ENCODE measurements at regions not wholly inside any gene's neighbourhood (a gene's known extent, or its start where the extent isn't known, plus 50 kb on each side); places are given as distances from the start of the nearest gene placed in this dataset.

GRCh38 chr6:40693768-40694167 lies 106.6 kb upstream of the LRFN2 start:
- H3K9ac ChIP-seq (ENCODE audit: low read length) = no peak overlapping the region
- H3K9me2 ChIP-seq (ENCODE audit: insufficient read depth) = no peaks in the 10 kb centered on the region
- ATAC-seq = no peak
- H4K20me1 ChIP-seq (ENCODE audit: insufficient read depth) = no peaks in the 10 kb centered on the region
- H3K36me3 ChIP-seq (ENCODE audit: control insufficient read depth in 1 of 2, insufficient read depth in 2 of 2, low read length in 2 of 2) = no peaks in the 10 kb centered on the region
- intact Hi-C loops (cut with micrococcal nuclease) = no loop called here
- no peaks in the 10 kb centered on the region for H3K79me2 ChIP-seq (ENCODE audit: insufficient read depth, low read length)
- ChIA-PET RAD21 (ENCODE audit: low non-redundant PET in 1 of 2, low total read pairs in 2 of 2, uncharacterized antibody in 2 of 2, unreplicated experiment in 2 of 2) (no interaction called here), POLR2A (no interaction called here), CTCF (no interaction called here)
- no peak overlapping the region for H3K27ac ChIP-seq (ENCODE audit: low read depth, low read length)
- H3K4me3 ChIP-seq (replicated peaks in 1 of 2; ENCODE audit: low read depth in 1 of 2, low read length in 2 of 2) = no peak overlapping the region
- BruUV-seq (replicated peaks) = no TSS peak
- no peaks in the 10 kb centered on the region for H3K4me1 ChIP-seq (ENCODE audit: control insufficient read depth in 1 of 2, insufficient read depth in 2 of 2, low read length in 2 of 2)
- TF ChIP-seq SP1 (IDR thresholded peaks at IDR 0.05; ENCODE audit: low read depth) = no peak
- no peak for TF ChIP-seq SRF (IDR thresholded peaks at IDR 0.05; ENCODE audit: low read depth)
- TF ChIP-seq CBX3 (IDR thresholded peaks at IDR 0.05; ENCODE audit: low read depth) = no peak
- TF ChIP-seq JUND (IDR thresholded peaks at IDR 0.05) = no peak
- no peak for TF ChIP-seq ZFX (IDR thresholded peaks at IDR 0.05)
- no peak for TF ChIP-seq RAD21 (IDR thresholded peaks at IDR 0.05; ENCODE audit: low read depth)
- no peak for TF ChIP-seq ATF3 (IDR thresholded peaks at IDR 0.05)
- TF ChIP-seq CTCF (IDR thresholded peaks at IDR 0.05 in 2 of 3, conservative IDR thresholded peaks at IDR 0.05 in 1 of 3; ENCODE audit: borderline replicate concordance in 1 of 3, insufficient read depth in 1 of 3, low read depth in 2 of 3, low read length in 2 of 3) = no peak
- TF ChIP-seq SIN3A (IDR thresholded peaks at IDR 0.05; ENCODE audit: low read depth) = no peak
- TF ChIP-seq POLR2A (IDR thresholded peaks at IDR 0.05; ENCODE audit: borderline replicate concordance, extremely low read depth, insufficient read depth, insufficient read length) = no peak
- TF ChIP-seq ZNF274 (IDR thresholded peaks at IDR 0.05; ENCODE audit: low read depth, low read length) = no peak
- no peak for TF ChIP-seq POLR2AphosphoS5 (IDR thresholded peaks at IDR 0.05; ENCODE audit: low read depth, low read length)
- TF ChIP-seq MAX (IDR thresholded peaks at IDR 0.05) = no peak
- TF ChIP-seq EZH2 (IDR thresholded peaks at IDR 0.05) = no peak
- no peak for TF ChIP-seq EGR1 (IDR thresholded peaks at IDR 0.05; ENCODE audit: low read depth)
- TF ChIP-seq EZH2phosphoT487 (IDR thresholded peaks at IDR 0.05; ENCODE audit: borderline replicate concordance) = no peak
- no peak for DNase-seq (ENCODE audit: low read depth, low spot score)
- peaks cover 19% of the 10 kb centered on the region for H3K27me3 ChIP-seq (ENCODE audit: insufficient read depth, low read length)
- H3K4me2 ChIP-seq (ENCODE audit: low read length) = no peak overlapping the region
- H2AFZ ChIP-seq (ENCODE audit: low read depth, low read length, poor library complexity, severe bottlenecking) = no peak overlapping the region
- no peaks in the 10 kb centered on the region for H3K9me3 ChIP-seq (ENCODE audit: control insufficient read depth in 1 of 2, insufficient read depth in 1 of 2, low read depth in 1 of 2, low read length in 2 of 2)

All from HCT116 (cell line).